ENCODE measurements at regions not wholly inside any gene's neighbourhood (a gene's known extent, or its start where the extent isn't known, plus 50 kb on each side); places are given as distances from the start of the nearest gene placed in this dataset.

GRCh38 chr17:6304894-6305612 is 129.9 kb downstream of the AIPL1 start:
- no peak for TF ChIP-seq USF2 (CRISPR knock-in tag; IDR thresholded peaks at IDR 0.05)
- TF ChIP-seq, protein P1, sequence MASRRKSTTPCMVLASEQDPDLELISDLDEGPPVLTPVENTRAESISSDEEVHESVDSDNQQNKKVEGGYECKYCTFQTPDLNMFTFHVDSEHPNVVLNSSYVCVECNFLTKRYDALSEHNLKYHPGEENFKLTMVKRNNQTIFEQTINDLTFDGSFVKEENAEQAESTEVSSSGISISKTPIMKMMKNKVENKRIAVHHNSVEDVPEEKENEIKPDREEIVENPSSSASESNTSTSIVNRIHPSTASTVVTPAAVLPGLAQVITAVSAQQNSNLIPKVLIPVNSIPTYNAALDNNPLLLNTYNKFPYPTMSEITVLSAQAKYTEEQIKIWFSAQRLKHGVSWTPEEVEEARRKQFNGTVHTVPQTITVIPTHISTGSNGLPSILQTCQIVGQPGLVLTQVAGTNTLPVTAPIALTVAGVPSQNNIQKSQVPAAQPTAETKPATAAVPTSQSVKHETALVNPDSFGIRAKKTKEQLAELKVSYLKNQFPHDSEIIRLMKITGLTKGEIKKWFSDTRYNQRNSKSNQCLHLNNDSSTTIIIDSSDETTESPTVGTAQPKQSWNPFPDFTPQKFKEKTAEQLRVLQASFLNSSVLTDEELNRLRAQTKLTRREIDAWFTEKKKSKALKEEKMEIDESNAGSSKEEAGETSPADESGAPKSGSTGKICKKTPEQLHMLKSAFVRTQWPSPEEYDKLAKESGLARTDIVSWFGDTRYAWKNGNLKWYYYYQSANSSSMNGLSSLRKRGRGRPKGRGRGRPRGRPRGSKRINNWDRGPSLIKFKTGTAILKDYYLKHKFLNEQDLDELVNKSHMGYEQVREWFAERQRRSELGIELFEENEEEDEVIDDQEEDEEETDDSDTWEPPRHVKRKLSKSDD (conservative IDR thresholded peaks at IDR 0.05; ENCODE audit: low read length): no peak
- TF ChIP-seq ZBTB1 (CRISPR knock-in tag; IDR thresholded peaks at IDR 0.05; ENCODE audit: borderline replicate concordance, low read depth): no peak
- TF ChIP-seq, protein P2, sequence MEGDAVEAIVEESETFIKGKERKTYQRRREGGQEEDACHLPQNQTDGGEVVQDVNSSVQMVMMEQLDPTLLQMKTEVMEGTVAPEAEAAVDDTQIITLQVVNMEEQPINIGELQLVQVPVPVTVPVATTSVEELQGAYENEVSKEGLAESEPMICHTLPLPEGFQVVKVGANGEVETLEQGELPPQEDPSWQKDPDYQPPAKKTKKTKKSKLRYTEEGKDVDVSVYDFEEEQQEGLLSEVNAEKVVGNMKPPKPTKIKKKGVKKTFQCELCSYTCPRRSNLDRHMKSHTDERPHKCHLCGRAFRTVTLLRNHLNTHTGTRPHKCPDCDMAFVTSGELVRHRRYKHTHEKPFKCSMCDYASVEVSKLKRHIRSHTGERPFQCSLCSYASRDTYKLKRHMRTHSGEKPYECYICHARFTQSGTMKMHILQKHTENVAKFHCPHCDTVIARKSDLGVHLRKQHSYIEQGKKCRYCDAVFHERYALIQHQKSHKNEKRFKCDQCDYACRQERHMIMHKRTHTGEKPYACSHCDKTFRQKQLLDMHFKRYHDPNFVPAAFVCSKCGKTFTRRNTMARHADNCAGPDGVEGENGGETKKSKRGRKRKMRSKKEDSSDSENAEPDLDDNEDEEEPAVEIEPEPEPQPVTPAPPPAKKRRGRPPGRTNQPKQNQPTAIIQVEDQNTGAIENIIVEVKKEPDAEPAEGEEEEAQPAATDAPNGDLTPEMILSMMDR (IDR thresholded peaks at IDR 0.05 in 2 of 3, conservative IDR thresholded peaks at IDR 0.05 in 1 of 3; ENCODE audit: insufficient read depth in 2 of 3, low read depth in 1 of 3, low read length in 3 of 3): no peak
- no peak for TF ChIP-seq ZNF280B (CRISPR knock-in tag; IDR thresholded peaks at IDR 0.05)
- no peak for TF ChIP-seq NR2C1 (IDR thresholded peaks at IDR 0.05)
- TF ChIP-seq NR2C1 (tag; IDR thresholded peaks at IDR 0.05): no peak
- TF ChIP-seq MYNN (IDR thresholded peaks at IDR 0.05): no peak
- no peak for TF ChIP-seq MYNN (CRISPR knock-in tag; IDR thresholded peaks at IDR 0.05)
- TF ChIP-seq EZH2 (IDR thresholded peaks at IDR 0.05; ENCODE audit: borderline replicate concordance, low read depth, low read length): no peak
- TF ChIP-seq JUNB (CRISPR knock-in tag; conservative IDR thresholded peaks at IDR 0.05): no peak

All from K562 (cell line).